Breast epithelium (tissue), 3 donors: ENCODE measurements at regions not wholly inside any gene's neighbourhood (a gene's known extent, or its start where the extent isn't known, plus 50 kb on each side); places are given as distances from the start of the nearest gene placed in this dataset.

Source experiments
- POLR2A ChIP-seq: fragments of 450-650 bp; IDR thresholded peaks from one replicate; pipeline ENCODE4 v1.6.1; 2016; ENCODE audit warnings: antibody characterized with exemption, mild to moderate bottlenecking, moderate library complexity
- TF ChIP-seq, protein P1 (sequence below), 3 donors: fragments of 450-650 bp; IDR thresholded peaks; one replicate each; pipeline ENCODE4 v1.5.1; 2016 to 2017; ENCODE audit warnings: antibody characterized with exemption in 3 of 3, mild to moderate bottlenecking in 3 of 3, moderate library complexity in 3 of 3

DNA sequence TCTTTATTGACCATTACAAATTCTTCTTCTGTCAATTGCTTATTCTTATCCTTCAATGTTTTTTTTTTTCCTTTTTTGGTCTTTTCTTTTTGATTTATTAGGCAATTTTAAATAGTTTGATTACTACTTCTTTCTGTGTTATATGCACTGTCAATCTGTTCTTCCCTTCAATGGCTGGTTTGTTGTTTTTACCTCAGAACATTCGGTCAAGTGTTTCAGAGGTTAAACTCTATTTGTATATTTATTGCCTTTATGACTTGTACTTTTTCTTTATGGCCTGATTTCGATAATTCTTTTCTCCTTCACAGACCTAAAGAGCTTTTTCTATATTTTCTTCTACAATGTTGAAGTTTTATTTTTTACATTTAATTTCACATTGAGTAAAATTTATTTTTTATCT, 171.5 kb upstream of the AKR1E2 start:
- TF ChIP-seq, protein P1, sequence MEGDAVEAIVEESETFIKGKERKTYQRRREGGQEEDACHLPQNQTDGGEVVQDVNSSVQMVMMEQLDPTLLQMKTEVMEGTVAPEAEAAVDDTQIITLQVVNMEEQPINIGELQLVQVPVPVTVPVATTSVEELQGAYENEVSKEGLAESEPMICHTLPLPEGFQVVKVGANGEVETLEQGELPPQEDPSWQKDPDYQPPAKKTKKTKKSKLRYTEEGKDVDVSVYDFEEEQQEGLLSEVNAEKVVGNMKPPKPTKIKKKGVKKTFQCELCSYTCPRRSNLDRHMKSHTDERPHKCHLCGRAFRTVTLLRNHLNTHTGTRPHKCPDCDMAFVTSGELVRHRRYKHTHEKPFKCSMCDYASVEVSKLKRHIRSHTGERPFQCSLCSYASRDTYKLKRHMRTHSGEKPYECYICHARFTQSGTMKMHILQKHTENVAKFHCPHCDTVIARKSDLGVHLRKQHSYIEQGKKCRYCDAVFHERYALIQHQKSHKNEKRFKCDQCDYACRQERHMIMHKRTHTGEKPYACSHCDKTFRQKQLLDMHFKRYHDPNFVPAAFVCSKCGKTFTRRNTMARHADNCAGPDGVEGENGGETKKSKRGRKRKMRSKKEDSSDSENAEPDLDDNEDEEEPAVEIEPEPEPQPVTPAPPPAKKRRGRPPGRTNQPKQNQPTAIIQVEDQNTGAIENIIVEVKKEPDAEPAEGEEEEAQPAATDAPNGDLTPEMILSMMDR (IDR thresholded peaks at IDR 0.05): no peak
- TF ChIP-seq POLR2A: no peak
